GM12891 (cell line): ENCODE measurements at regions not wholly inside any gene's neighbourhood (a gene's known extent, or its start where the extent isn't known, plus 50 kb on each side); places are given as distances from the start of the nearest gene placed in this dataset.

ENCODE experiments used
- POLR2A ChIP-seq: IDR thresholded peaks from 2 replicates; pipeline ENCODE4 v1.6.1; 2011; ENCODE audit warnings: low read depth, low read length, control low read depth
- POLR2AphosphoS5 ChIP-seq: IDR thresholded peaks from 2 replicates; pipeline ENCODE4 v1.6.1; 2011; ENCODE audit warnings: low read depth, low read length, control low read depth
- POU2F2 ChIP-seq: IDR thresholded peaks from 2 replicates; pipeline ENCODE4 v1.6.1; 2011; ENCODE audit warnings: low read depth, mild to moderate bottlenecking, control low read depth, low read length, moderate library complexity
- SPI1 ChIP-seq: IDR thresholded peaks from 2 replicates; pipeline ENCODE4 v1.6.1; 2011; ENCODE audit warnings: low read depth, low read length, control low read depth
- TAF1 ChIP-seq: IDR thresholded peaks from 2 replicates; pipeline ENCODE4 v1.6.1; 2011; ENCODE audit warnings: low read depth, low read length, control low read depth

GRCh38 chr4:32133141-32133540 is 1413.0 kb downstream of the PCDH7 start:
- TF ChIP-seq POLR2A (no peak), POLR2AphosphoS5 (no peak), POU2F2 (no peak), TAF1 (no peak), SPI1 (no peak)
